HCT116 (cell line): ENCODE measurements at regions not wholly inside any gene's neighbourhood (a gene's known extent, or its start where the extent isn't known, plus 50 kb on each side); places are given as distances from the start of the nearest gene placed in this dataset.

Experiments
- CTCF ChIP-seq, 3 experiments: fragments of 200-600 bp in 1 of 3; sonication (generic) in 1 of 3; IDR thresholded peaks in 2 of 3; conservative IDR thresholded peaks in 1 of 3; 2 replicates each; pipeline ENCODE4 v1.5.1; 2012 to 2017; ENCODE audit warnings: low read depth in 2 of 3, low read length in 2 of 3, antibody characterized with exemption in 1 of 3, borderline replicate concordance in 1 of 3, control low read depth in 1 of 3, mild to moderate bottlenecking in 1 of 3, mixed read lengths in 1 of 3, mixed run types in 1 of 3, moderate library complexity in 1 of 3; ENCODE audit not compliant: insufficient read depth in 1 of 3
- EZH2 ChIP-seq: fragments of 200-600 bp; sonication (generic); IDR thresholded peaks from 2 replicates; pipeline ENCODE4 v1.6.1; 2017; ENCODE audit warnings: antibody characterized with exemption, mixed run types
- POLR2A ChIP-seq: IDR thresholded peaks from 2 replicates; pipeline ENCODE4 v1.7.0; 2011; ENCODE audit warnings: borderline replicate concordance; ENCODE audit not compliant: insufficient read depth, insufficient read length; ENCODE audit errors: extremely low read depth
- RAD21 ChIP-seq: IDR thresholded peaks from 2 replicates; pipeline ENCODE4 v1.6.1; 2012; ENCODE audit warnings: low read depth, mild to moderate bottlenecking
- REST ChIP-seq: IDR thresholded peaks from 2 replicates; pipeline ENCODE4 v1.6.1; 2012; ENCODE audit warnings: low read depth
- YY1 ChIP-seq: IDR thresholded peaks from 2 replicates; pipeline ENCODE4 v1.6.1; 2011; ENCODE audit warnings: low read length, low read depth, moderate library complexity, mild to moderate bottlenecking; ENCODE audit not compliant: insufficient replicate concordance; ENCODE audit errors: extremely low read depth
- ZFX ChIP-seq: fragments of 450-650 bp; IDR thresholded peaks from 2 replicates; pipeline ENCODE4 v1.6.1; 2017

- TF ChIP-seq REST = no peak
- no peak for TF ChIP-seq EZH2
- TF ChIP-seq POLR2A = no peak
- no peak for TF ChIP-seq CTCF (IDR thresholded peaks at IDR 0.05 in 2 of 3, conservative IDR thresholded peaks at IDR 0.05 in 1 of 3; ENCODE audit: borderline replicate concordance in 1 of 3, insufficient read depth in 1 of 3, low read depth in 2 of 3, low read length in 2 of 3)
- TF ChIP-seq YY1 = no peak
- TF ChIP-seq ZFX = no peak
- no peak for TF ChIP-seq RAD21
These were observed 1798.8 kb upstream of the PRR20A start for GRCh38 chr13:55341891-55342290.
